ENCODE measurements at regions not wholly inside any gene's neighbourhood (a gene's known extent, or its start where the extent isn't known, plus 50 kb on each side); places are given as distances from the start of the nearest gene placed in this dataset.

GRCh38 chr2:6184532-6185292 is 492.5 kb downstream of the SOX11 start:
- TF ChIP-seq CTCF (IDR thresholded peaks at IDR 0.05; ENCODE audit: borderline replicate concordance, extremely low read depth, low read length, poor library complexity, severe bottlenecking) (no peak), EZH2 (IDR thresholded peaks at IDR 0.05; ENCODE audit: borderline replicate concordance, low read depth, low read length, severe bottlenecking) (no peak)
